ENCODE measurements at regions not wholly inside any gene's neighbourhood (a gene's known extent, or its start where the extent isn't known, plus 50 kb on each side); places are given as distances from the start of the nearest gene placed in this dataset.

GRCh38 chr2:225980372-225980771 lies 580.9 kb downstream of the NYAP2 start:
- DNase-seq, result no peak

GRCh38 chr2:225971433-225971832 lies 571.9 kb downstream of the NYAP2 start:
- DNase-seq, result no peak

- no peak for DNase-seq
Observed at GRCh38 chr2:225948903-225949302, 549.4 kb downstream of the NYAP2 start.

GRCh38 chr2:225938991-225939390 lies 539.5 kb downstream of the NYAP2 start:
- no peak for DNase-seq

- DNase-seq, result peak; percentile 7
Observed at GRCh38 chr2:225937625-225938187, 538.2 kb downstream of the NYAP2 start.

GRCh38 chr2:225932811-225933413 lies 533.4 kb downstream of the NYAP2 start:
- DNase-seq, result no peak

- no peak for DNase-seq
Observed at GRCh38 chr2:225930687-225931086, 531.2 kb downstream of the NYAP2 start.

- DNase-seq, result no peak
Observed at GRCh38 chr2:225920621-225921220, 521.2 kb downstream of the NYAP2 start.

- no peak for DNase-seq
Observed at GRCh38 chr2:225916692-225917091, 517.2 kb downstream of the NYAP2 start.

GRCh38 chr2:225911019-225911418 lies 511.5 kb downstream of the NYAP2 start:
- DNase-seq, result no peak

- DNase-seq, result no peak
Observed at GRCh38 chr2:225895126-225895525, 495.6 kb downstream of the NYAP2 start.

- peak; percentile 17 for DNase-seq
Observed at GRCh38 chr2:225894236-225894980, 494.9 kb downstream of the NYAP2 start.

GRCh38 chr2:225893151-225893550 lies 493.6 kb downstream of the NYAP2 start:
- DNase-seq, result no peak

GRCh38 chr2:225891771-225892170 lies 492.3 kb downstream of the NYAP2 start:
- DNase-seq, result no peak

GRCh38 chr2:225891013-225891412 lies 491.5 kb downstream of the NYAP2 start:
- no peak for DNase-seq

- peak; percentile 72 for DNase-seq
Observed at GRCh38 chr2:225889452-225889851, 489.9 kb downstream of the NYAP2 start.

GRCh38 chr2:225867071-225867470 lies 467.6 kb downstream of the NYAP2 start:
- no peak for DNase-seq

GRCh38 chr2:225865468-225865867 lies 466.0 kb downstream of the NYAP2 start:
- no peak for DNase-seq

GRCh38 chr2:225864394-225864793 lies 464.9 kb downstream of the NYAP2 start:
- no peak for DNase-seq

- no peak for DNase-seq
Observed at GRCh38 chr2:225842939-225843338, 443.4 kb downstream of the NYAP2 start.

- no peak for DNase-seq
Observed at GRCh38 chr2:225841314-225841713, 441.8 kb downstream of the NYAP2 start.

- no peak for DNase-seq
Observed at GRCh38 chr2:225837328-225837727, 437.8 kb downstream of the NYAP2 start.

Measured in muscle of arm (tissue), 1 donor.